Kidney glomerular epithelial cell (primary cell): ENCODE measurements at regions not wholly inside any gene's neighbourhood (a gene's known extent, or its start where the extent isn't known, plus 50 kb on each side); places are given as distances from the start of the nearest gene placed in this dataset.
"Not testable (repeated sequence)": the region's sequence is repeated elsewhere in the genome, so short reads cannot be mapped to it uniquely, and the experiment has no call there.

Experiments used
- DNase-seq: peaks from one replicate; lab custom pipeline; 2025; lab: John Stamatoyannopoulos, UW

DNA sequence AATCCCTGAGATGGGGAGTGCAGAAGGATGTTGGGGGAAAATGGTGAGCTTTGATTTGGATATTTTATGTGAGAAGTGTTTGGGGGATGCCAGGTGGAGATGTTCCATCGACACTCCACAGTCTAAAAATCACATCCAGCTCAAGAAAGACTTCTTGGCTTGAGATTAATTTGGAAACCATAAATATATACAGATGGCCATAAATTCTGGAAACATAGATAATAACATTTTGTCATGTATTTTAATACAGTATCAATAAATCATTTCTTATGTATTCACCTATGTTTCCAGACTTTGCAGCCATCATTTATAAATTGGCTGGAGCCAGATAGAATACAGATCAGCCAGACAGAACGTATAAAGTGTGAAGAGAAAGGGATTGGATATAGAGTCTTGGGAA, 245.5 kb upstream of the DDHD1 start:
- DNase-seq, result no peak

GRCh38 chr14:53395267-53395666, 242.1 kb upstream of the DDHD1 start:
- not testable (repeated sequence) for DNase-seq

- DNase-seq, result peak; percentile 60
Measured at GRCh38 chr14:53391631-53392285, 238.6 kb upstream of the DDHD1 start.

DNA sequence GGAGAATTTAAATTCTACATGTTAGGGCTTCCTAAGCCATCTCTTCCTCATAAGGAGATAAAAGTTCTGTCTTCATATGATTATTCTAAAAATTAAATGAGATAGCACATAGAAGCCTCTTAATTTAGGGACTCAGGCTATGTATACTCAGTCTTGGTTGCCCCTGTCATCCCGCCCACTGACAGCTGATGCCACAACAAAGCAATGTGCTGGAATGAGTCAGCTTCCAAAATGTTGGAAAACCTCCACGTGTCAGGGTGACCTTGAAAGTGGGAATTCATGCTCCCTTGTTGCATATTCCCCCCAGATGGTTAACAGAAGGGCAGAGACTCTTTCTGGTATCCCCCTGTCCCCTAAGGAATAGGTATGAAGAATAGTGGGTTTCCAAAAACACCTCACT, 238.0 kb upstream of the DDHD1 start:
- DNase-seq, result no peak

- DNase-seq, result no peak
Measured at GRCh38 chr14:53390008-53390407, 236.9 kb upstream of the DDHD1 start.

DNA sequence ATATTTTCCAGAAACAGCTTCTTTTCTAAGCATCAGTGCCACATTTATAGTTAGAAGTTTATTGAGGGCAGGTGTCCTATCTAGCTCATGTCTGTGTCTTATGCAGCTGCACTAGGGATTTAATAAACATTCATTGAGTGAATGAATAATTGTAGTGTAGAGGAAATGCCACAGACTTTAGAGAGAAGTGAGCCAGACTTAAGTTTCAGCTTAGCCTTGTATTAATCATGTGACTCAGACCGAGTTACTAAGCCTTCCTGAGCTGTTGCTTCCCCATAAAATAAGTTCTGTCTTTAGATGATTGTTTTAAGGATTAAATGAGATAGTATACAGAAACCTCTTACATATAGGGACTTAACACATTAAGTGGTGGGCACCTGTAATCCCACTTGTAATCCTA, 236.1 kb upstream of the DDHD1 start:
- no peak for DNase-seq

GRCh38 chr14:53386362-53386761, 233.2 kb upstream of the DDHD1 start:
- no peak for DNase-seq

- DNase-seq, result no peak
Measured at GRCh38 chr14:53384536-53384935, 231.4 kb upstream of the DDHD1 start.

- DNase-seq, result no peak
Measured at GRCh38 chr14:53384073-53384472, 230.9 kb upstream of the DDHD1 start.

GRCh38 chr14:53381895-53382294, 228.8 kb upstream of the DDHD1 start:
- DNase-seq, result no peak

- no peak for DNase-seq
Measured at GRCh38 chr14:53380867-53381225, 227.7 kb upstream of the DDHD1 start.

DNA sequence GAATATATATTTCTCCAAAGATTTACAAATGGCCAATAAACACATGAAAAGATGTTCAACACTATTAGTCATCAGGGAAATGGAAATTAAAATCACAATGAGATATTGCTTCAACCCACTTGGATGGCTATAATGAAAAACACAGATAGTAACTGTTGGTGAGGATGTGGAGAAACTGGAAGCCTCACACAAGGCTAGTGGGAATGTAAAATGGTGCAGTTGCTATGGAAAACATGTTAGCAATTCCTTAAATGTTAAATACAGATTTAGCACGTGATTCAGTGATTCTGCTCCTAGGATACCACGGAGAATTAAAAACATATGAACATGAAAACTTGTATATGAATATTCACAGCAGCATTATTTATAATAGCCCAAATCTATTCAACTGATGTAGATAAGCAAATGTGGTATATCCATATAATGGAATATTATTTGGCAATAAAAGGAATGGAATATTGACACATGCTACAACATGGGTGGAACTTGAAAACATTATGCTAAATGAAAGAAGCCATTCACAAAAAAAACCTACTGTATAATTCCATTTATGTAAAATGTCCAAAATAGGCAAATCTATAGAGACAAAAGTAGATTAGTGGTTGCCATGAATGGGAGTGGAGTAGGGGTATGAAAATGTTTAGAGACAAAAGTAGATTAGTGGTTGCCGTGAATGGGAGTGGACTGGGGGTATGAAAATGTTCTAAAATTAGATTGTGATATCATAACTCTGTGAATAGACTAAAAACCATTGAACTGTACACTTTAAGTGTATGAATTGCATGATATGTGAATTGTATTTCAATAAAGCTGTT, 227.1 kb upstream of the DDHD1 start:
- DNase-seq, result no peak

DNA sequence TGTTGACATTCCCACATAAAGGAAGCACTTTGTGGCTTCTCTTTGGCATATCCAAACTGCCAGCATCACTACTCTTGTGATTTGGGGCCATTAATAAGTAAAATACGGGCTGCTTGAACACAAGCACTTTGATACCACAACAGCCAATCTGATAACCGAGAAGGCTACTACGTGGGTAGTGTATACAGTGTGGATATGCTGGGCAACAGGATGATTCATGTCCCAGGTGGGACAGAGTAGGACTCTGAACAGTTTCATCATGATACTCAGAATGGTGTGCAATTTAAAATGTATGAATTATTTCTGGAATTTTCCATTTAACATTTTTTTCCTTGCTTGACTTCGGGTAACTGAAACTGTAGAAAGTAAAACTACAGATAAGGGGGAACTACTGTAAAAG, 225.0 kb upstream of the DDHD1 start:
- no peak for DNase-seq

DNA sequence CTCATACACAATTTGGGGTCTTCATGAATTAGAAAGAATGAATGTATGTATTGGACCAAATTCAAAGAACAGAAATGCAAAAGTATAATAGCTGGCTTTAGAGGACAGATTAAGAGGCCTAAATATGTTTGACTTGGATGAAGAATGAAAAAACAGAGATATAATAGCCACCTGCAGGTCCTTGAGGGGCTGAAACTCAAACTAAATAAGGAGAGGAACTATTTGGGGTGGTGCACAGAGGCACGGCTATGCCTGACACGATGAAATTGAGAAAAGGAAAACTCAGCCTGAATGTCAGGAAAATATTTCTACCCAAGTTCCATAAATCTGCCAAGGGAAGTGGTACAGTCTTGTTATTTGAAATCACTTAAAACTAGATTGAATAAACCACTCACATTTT, 222.9 kb upstream of the DDHD1 start:
- DNase-seq, result no peak

DNA sequence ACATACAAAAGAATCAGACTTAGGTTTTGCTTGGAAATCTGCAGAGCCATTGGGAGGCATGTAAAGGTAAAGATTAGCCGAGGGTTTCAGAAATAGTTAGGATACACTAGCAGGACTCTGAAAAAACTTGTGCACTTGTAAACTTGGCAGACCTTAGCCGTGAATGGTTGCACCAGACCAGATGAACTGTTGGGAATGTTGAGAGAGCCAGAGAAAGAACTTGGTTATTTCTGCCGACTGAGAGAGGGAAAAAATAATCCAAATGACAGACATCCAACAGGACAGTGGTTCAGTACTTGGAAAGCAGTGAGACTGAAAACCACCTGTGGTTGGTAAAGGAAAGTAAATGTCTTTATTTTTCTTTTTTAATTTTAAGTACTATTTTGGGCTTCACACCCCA, 222.5 kb upstream of the DDHD1 start:
- no peak for DNase-seq

GRCh38 chr14:53368711-53369201, 215.6 kb upstream of the DDHD1 start:
- DNase-seq, result peak; percentile 88

DNA sequence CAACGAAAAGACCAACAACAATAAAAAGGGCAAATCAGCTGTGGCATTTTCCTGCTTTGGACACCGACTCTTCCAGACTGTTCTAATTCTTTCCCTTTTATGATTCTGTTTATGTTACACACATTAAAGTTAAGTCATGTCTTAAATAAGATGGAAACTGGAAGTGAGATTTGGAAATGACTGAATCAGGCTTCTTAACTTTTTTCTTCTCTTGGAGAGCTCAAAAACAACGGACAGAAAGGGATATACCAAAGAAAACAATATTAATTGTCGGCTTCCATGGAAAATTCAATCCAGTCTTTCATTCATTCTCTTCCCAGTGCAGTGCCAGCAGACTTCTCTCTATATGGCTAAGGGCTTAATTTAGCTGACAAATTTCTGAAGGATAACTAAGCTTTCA, 214.9 kb upstream of the DDHD1 start:
- no peak for DNase-seq

DNA sequence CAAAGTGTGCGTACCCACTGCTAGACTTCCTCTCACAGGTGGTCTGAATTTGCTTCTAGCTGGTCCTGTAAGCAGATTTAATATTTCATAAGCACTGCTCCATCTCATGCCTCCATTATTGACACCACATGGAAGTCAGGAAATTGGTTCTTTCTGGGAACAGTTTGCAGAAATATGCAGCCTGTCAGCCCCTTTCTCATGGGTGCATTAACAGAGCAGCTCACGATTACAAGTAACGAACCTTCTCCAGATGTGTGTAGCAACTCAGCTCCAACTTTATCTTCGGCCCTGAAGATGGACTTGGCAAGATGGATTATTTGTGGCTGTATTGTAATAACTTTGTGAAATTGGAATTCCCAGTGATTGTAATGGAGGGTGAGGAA, 214.5 kb upstream of the DDHD1 start:
- no peak for DNase-seq

DNA sequence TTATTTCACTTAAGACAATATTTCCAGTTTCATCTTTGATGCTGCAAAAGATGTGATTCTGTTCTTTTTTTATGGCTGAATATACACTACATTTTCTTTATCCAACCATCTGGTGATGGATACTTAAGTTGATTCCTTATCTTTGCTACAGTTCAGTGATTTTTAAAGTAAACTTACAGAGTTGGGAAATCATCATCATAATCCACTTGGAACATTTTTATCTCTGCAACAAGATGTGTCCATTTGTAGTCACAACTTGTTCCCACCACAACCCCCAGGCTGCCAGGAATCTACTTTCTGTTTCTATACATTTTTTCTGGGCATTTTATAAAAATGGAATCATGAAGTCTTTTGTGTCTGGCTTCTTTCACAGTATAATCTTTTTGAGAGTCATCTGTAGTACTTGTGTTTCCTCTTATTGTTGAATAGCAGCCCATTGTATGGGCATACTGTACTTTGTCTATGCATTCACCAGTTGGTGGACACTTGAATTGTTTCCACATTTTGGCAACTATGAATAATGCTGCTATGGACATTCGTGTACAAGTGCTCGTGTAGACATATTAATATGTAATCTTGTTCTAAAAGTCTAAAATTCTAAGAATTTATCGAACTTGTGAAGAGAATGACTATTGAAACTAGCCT, 212.5 kb upstream of the DDHD1 start:
- DNase-seq, result no peak

DNA sequence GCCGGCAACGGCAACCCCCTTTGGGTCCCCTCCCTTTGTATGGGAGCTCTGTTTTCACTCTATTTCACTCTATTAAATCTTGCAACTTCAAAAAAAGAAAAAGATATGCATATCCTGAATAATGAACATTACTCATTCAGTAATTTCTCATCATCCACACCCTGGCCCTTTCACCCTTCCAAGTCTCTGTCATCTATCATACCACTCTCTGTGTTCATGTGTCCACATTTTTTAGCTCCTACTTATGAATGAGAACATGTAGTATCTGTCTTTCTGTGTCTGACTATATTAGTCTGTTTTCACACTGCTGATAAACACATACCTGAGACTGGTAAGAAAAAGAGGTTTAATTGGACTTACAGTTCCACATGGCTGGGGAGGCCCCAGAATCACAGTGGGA, 209.8 kb upstream of the DDHD1 start:
- not testable (repeated sequence) for DNase-seq

- no peak for DNase-seq
Measured at GRCh38 chr14:53360829-53361228, 207.7 kb upstream of the DDHD1 start.

GRCh38 chr14:53358166-53358565, 205.0 kb upstream of the DDHD1 start:
- DNase-seq, result no peak
